Endodermal cell (in vitro differentiated cells): ENCODE measurements at regions not wholly inside any gene's neighbourhood (a gene's known extent, or its start where the extent isn't known, plus 50 kb on each side); places are given as distances from the start of the nearest gene placed in this dataset.
A peak's percentile ranks its signal among the peaks of the same experiment; 100 is the strongest.

ENCODE experiments used
- DNase-seq: peaks from one replicate; pipeline ENCODE4 v3.0.0-alpha.2; 2017
- H3K27ac ChIP-seq: 2 replicates; pipeline ENCODE4 v1.5.1; 2013; ENCODE audit warnings: mild to moderate bottlenecking, low read depth, low read length, moderate library complexity
- H3K27me3 ChIP-seq: 2 replicates; pipeline ENCODE4 v1.6.1; 2013; ENCODE audit warnings: mild to moderate bottlenecking, low read length, moderate library complexity; ENCODE audit not compliant: insufficient read depth, control insufficient read depth, poor library complexity, severe bottlenecking
- H3K36me3 ChIP-seq: 2 replicates; pipeline ENCODE4 v1.7.0; 2013; ENCODE audit warnings: mild to moderate bottlenecking, low read length, moderate library complexity; ENCODE audit not compliant: control insufficient read depth, insufficient read depth
- H3K4me1 ChIP-seq: one replicate; pipeline ENCODE4 v1.7.0; 2013; ENCODE audit warnings: low read length; ENCODE audit not compliant: control insufficient read depth, insufficient read depth
- H3K4me3 ChIP-seq: 2 replicates; pipeline ENCODE4 v1.5.1; 2013; ENCODE audit warnings: mild to moderate bottlenecking, low read length, moderate library complexity
- H3K9ac ChIP-seq: 2 replicates; pipeline ENCODE4 v1.6.1; 2013; ENCODE audit warnings: mild to moderate bottlenecking, low read length, moderate library complexity; ENCODE audit not compliant: poor library complexity, severe bottlenecking; ENCODE audit errors: extremely low read depth
- H3K9me3 ChIP-seq: 2 replicates; pipeline ENCODE4 v1.6.1; 2013; ENCODE audit warnings: mild to moderate bottlenecking, low read length, moderate library complexity; ENCODE audit not compliant: control insufficient read depth
- H3K27ac Mint-ChIP-seq: 2 replicates; pipeline ENCODE4 v1.8.0; 2020; ENCODE audit warnings: mixed read lengths
- H3K27me3 Mint-ChIP-seq: 2 replicates; pipeline ENCODE4 v1.8.0; 2021; ENCODE audit warnings: mild to moderate bottlenecking, mixed read lengths; ENCODE audit not compliant: insufficient read depth
- H3K36me3 Mint-ChIP-seq: 2 replicates; pipeline ENCODE4 v1.8.0; 2020; ENCODE audit warnings: low read depth, mixed read lengths
- H3K4me1 Mint-ChIP-seq: 2 replicates; pipeline ENCODE4 v1.8.0; 2020; ENCODE audit warnings: mixed read lengths
- H3K4me3 Mint-ChIP-seq: 2 replicates; pipeline ENCODE4 v1.8.0; 2020; ENCODE audit warnings: mild to moderate bottlenecking, moderate library complexity, mixed read lengths
- H3K9me3 Mint-ChIP-seq: 2 replicates; pipeline ENCODE4 v1.8.0; 2020; ENCODE audit warnings: mild to moderate bottlenecking, mixed read lengths
- CTCF ChIP-seq: fragments of 200-600 bp; sonication (generic); conservative IDR thresholded peaks from 2 replicates; pipeline ENCODE4 v1.5.0; 2021; ENCODE audit warnings: antibody characterized with exemption, mild to moderate bottlenecking
- WGBS, 2 experiments: methylation state at CpG; one replicate each; pipeline versions ENCODE4 v1.1.5 to v1.1.7; 2013; ENCODE audit warnings: missing lambda C conversion rate in 2 of 2, mixed read lengths in 1 of 2; ENCODE audit not compliant: insufficient coverage in 1 of 2, insufficient read length in 1 of 2; 5-methylcytosine and 5-hydroxymethylcytosine counted together

- no peak overlapping the region for H3K4me3 Mint-ChIP-seq
- no peak for DNase-seq
- H3K27me3 Mint-ChIP-seq: no peaks in the 10 kb centered on the region
- H3K4me3 ChIP-seq: no peak overlapping the region
- no peaks in the 10 kb centered on the region for H3K9me3 Mint-ChIP-seq
- TF ChIP-seq CTCF: no peak
- no peak overlapping the region for H3K9ac ChIP-seq
- no peak overlapping the region for H3K27ac Mint-ChIP-seq
- no peak overlapping the region for H3K27ac ChIP-seq
- H3K4me1 ChIP-seq: peaks cover 28% of the 10 kb centered on the region
- H3K27me3 ChIP-seq: no peaks in the 10 kb centered on the region
- H3K4me1 Mint-ChIP-seq: peaks cover 70% of the 10 kb centered on the region
- no peaks in the 10 kb centered on the region for H3K36me3 ChIP-seq
- 95 to 100% methylated on average over 1 of the region's 1 CpG for WGBS, 2 experiments
- H3K9me3 ChIP-seq: no peaks in the 10 kb centered on the region
- H3K36me3 Mint-ChIP-seq: no peaks in the 10 kb centered on the region
These were observed 179.2 kb upstream of the GHITM start for GRCh38 chr10:83960125-83960524.

GRCh38 chr10:83961620-83962019 lies 177.7 kb upstream of the GHITM start:
- H3K4me1 Mint-ChIP-seq: peaks cover 62% of the 10 kb centered on the region
- Histone ChIP-seq H3K4me3 (no peak overlapping the region), H3K9ac (no peak overlapping the region), H3K36me3 (no peaks in the 10 kb centered on the region), H3K27me3 (no peaks in the 10 kb centered on the region), H3K4me1 (peaks cover 14% of the 10 kb centered on the region), H3K27ac (no peak overlapping the region), H3K9me3 (no peaks in the 10 kb centered on the region)
- DNase-seq: no peak
- no peak overlapping the region for H3K4me3 Mint-ChIP-seq
- no peak overlapping the region for H3K27ac Mint-ChIP-seq
- no peaks in the 10 kb centered on the region for H3K36me3 Mint-ChIP-seq
- no peaks in the 10 kb centered on the region for H3K27me3 Mint-ChIP-seq
- no peaks in the 10 kb centered on the region for H3K9me3 Mint-ChIP-seq
- TF ChIP-seq CTCF: peak; percentile 67

GRCh38 chr10:83963446-83963845 lies 175.9 kb upstream of the GHITM start:
- no peak overlapping the region for H3K27ac Mint-ChIP-seq
- no peak for TF ChIP-seq CTCF
- Histone ChIP-seq H3K36me3 (no peaks in the 10 kb centered on the region), H3K27me3 (no peaks in the 10 kb centered on the region), H3K9me3 (no peaks in the 10 kb centered on the region), H3K27ac (no peak overlapping the region), H3K4me1 (peaks cover 4% of the 10 kb centered on the region), H3K9ac (no peak overlapping the region), H3K4me3 (no peak overlapping the region)
- peaks cover 45% of the 10 kb centered on the region for H3K4me1 Mint-ChIP-seq
- WGBS, 2 experiments: 87 to 96% methylated on average over 2 to 3 of the region's 3 CpGs
- H3K27me3 Mint-ChIP-seq: no peaks in the 10 kb centered on the region
- no peaks in the 10 kb centered on the region for H3K9me3 Mint-ChIP-seq
- DNase-seq: no peak
- no peaks in the 10 kb centered on the region for H3K36me3 Mint-ChIP-seq
- no peak overlapping the region for H3K4me3 Mint-ChIP-seq
